Upper lobe of left lung (tissue), 6 donors: ENCODE measurements at regions not wholly inside any gene's neighbourhood (a gene's known extent, or its start where the extent isn't known, plus 50 kb on each side); places are given as distances from the start of the nearest gene placed in this dataset.
A peak's percentile ranks its signal among the peaks of the same experiment; 100 is the strongest.

Source experiments
- ATAC-seq, 2 donors: fragments of 200-7000 bp; cut with Tn5 transposase; one replicate each; pipeline ENCODE4 v1.9.1; 2022; ENCODE audit warnings: mild to moderate bottlenecking in 2 of 2, moderate library complexity in 2 of 2; ENCODE audit not compliant: low FRiP score in 2 of 2
- DNase-seq, 2 donors: peaks; one replicate each; pipeline ENCODE4 v3.0.0-alpha.2; 2019 to 2020
- H3K27ac ChIP-seq, 4 donors: fragments of 200-600 bp; sonication (generic); one replicate each; pipeline ENCODE4 v1.5.1; 2016 to 2019
- H3K27me3 ChIP-seq, 4 donors: fragments of 200-600 bp; sonication (generic); one replicate each; pipeline ENCODE4 v1.5.1; 2017 to 2019
- H3K36me3 ChIP-seq, 4 donors: fragments of 200-600 bp; sonication (generic); one replicate each; pipeline ENCODE4 v1.5.1; 2016 to 2019
- H3K4me1 ChIP-seq, 4 donors: fragments of 200-600 bp; sonication (generic); one replicate each; pipeline ENCODE4 v1.5.1; 2018 to 2019
- H3K4me3 ChIP-seq, 4 donors: fragments of 200-600 bp; sonication (generic); one replicate each; pipeline ENCODE4 v1.5.1; 2017 to 2019; ENCODE audit warnings: mild to moderate bottlenecking in 2 of 4, moderate library complexity in 1 of 4
- H3K9me3 ChIP-seq, 4 donors: fragments of 200-600 bp; sonication (generic); one replicate each; pipeline ENCODE4 v1.5.1; 2018 to 2019
- CTCF ChIP-seq, 6 experiments: fragments of 450-650 bp in 4 of 6; fragments of 200-600 bp in 2 of 6; sonication (generic) in 2 of 6; IDR thresholded peaks; one replicate each; pipeline ENCODE4 v1.5.1; 2016 to 2019; ENCODE audit warnings: antibody characterized with exemption in 6 of 6
- EP300 ChIP-seq, 4 donors: sonication (generic); formaldehyde crosslinking; IDR thresholded peaks; one replicate each; pipeline ENCODE4 v1.5.1; 2017; ENCODE audit warnings: antibody characterized with exemption in 4 of 4, control low read depth in 2 of 4
- POLR2A ChIP-seq, 4 donors: fragments of 450-650 bp; IDR thresholded peaks; one replicate each; pipeline ENCODE4 v1.5.1; 2016 to 2017; ENCODE audit warnings: antibody characterized with exemption in 4 of 4, mild to moderate bottlenecking in 2 of 4
- POLR2AphosphoS5 ChIP-seq, 2 donors: sonication (generic); formaldehyde crosslinking; IDR thresholded peaks; one replicate each; pipeline ENCODE4 v1.5.1; 2017; ENCODE audit warnings: antibody characterized with exemption in 2 of 2
- WGBS, 2 donors: methylation state at CpG; one replicate each; pipeline ENCODE4 v1.1.5; 2017 to 2018; 5-methylcytosine and 5-hydroxymethylcytosine counted together
- donor health status: DM: no; HTN: no; CAD: no; lungs with moderate emphysema.
- donor health status: DM: no; HTN: yes; CAD: no; lungs with severe emphysema.

DNA sequence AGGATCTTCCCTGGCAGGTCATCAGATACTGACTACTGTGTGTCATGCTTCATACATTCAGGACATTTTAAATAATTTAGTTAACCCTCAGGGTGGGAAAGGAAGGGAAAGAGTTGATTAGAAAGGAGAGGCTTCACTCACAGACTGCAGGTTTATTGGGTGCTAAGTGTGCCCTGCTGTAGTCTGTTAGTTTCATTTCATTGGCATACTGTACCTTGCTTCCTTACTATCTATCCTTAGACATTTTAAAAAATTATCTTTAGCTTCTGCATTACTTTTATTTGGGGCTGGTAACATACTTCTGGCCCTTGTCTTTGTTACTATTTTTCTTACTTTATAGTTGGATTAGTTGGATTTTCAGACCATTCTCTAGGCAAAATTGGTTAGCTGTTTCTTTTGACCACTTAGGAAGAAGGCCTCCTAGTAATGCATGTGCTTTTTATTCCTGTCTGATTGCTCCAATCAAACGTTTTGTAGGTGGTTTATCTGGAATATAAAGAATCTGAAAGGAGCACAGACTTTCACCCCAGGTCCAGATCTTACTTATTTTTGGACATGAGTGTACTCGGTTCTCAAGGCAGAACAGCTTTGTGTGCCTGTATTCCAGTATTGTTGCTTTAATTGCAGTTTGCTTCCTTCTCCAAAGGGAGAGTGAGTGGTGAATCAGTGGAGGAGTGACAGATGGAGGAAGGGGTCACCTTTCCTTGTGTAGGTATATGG, 82.7 kb upstream of the PRDM1 start:
- no peaks in the 10 kb centered on the region for H3K9me3 ChIP-seq
- H3K4me1 ChIP-seq: peaks cover 0 to 11% (median 0%) of the 10 kb centered on the region in 4 donors
- H3K27me3 ChIP-seq: no peaks in the 10 kb centered on the region
- no peaks in the 10 kb centered on the region for H3K36me3 ChIP-seq
- H3K4me3 ChIP-seq: no peak overlapping the region
- WGBS, 2 donors: 29 to 41% methylated on average over 2 of the region's 2 CpGs
- DNase-seq: no peak
- H3K27ac ChIP-seq: no peak overlapping the region
- TF ChIP-seq POLR2AphosphoS5 (IDR thresholded peaks at IDR 0.05) (no peak), POLR2A (IDR thresholded peaks at IDR 0.05) (no peak), CTCF (IDR thresholded peaks at IDR 0.05) (no peak), EP300 (IDR thresholded peaks at IDR 0.05) (no peak)
- no peak for ATAC-seq

- no peaks in the 10 kb centered on the region for H3K27me3 ChIP-seq
- ATAC-seq: no peak
- H3K27ac ChIP-seq: no peak overlapping the region
- DNase-seq: no peak
- 66 to 74% methylated on average over 1 of the region's 1 CpG for WGBS, 2 donors
- H3K4me3 ChIP-seq: no peak overlapping the region
- H3K9me3 ChIP-seq: no peaks in the 10 kb centered on the region
- no peaks in the 10 kb centered on the region for H3K36me3 ChIP-seq
- TF ChIP-seq POLR2AphosphoS5 (IDR thresholded peaks at IDR 0.05) (no peak), CTCF (IDR thresholded peaks at IDR 0.05) (no peak), EP300 (IDR thresholded peaks at IDR 0.05) (no peak), POLR2A (IDR thresholded peaks at IDR 0.05) (no peak)
- peaks cover 0 to 11% (median 0%) of the 10 kb centered on the region in 4 donors for H3K4me1 ChIP-seq
Measured at GRCh38 chr6:106002005-106002404, 84.1 kb upstream of the PRDM1 start.

- no peaks in the 10 kb centered on the region for H3K36me3 ChIP-seq
- H3K27ac ChIP-seq: no peak overlapping the region
- WGBS, 2 donors: 82 to 96% methylated on average over 2 of the region's 2 CpGs
- H3K27me3 ChIP-seq: no peaks in the 10 kb centered on the region
- TF ChIP-seq POLR2AphosphoS5 (IDR thresholded peaks at IDR 0.05) (no peak), EP300 (IDR thresholded peaks at IDR 0.05) (no peak), CTCF (IDR thresholded peaks at IDR 0.05) (no peak), POLR2A (IDR thresholded peaks at IDR 0.05) (no peak)
- DNase-seq: no peak
- H3K4me3 ChIP-seq: no peak overlapping the region
- ATAC-seq: no peak
- H3K4me1 ChIP-seq: peaks cover 0 to 11% (median 0%) of the 10 kb centered on the region in 4 donors
- H3K9me3 ChIP-seq: no peaks in the 10 kb centered on the region
Measured at GRCh38 chr6:106000935-106001334, 85.2 kb upstream of the PRDM1 start.

DNA sequence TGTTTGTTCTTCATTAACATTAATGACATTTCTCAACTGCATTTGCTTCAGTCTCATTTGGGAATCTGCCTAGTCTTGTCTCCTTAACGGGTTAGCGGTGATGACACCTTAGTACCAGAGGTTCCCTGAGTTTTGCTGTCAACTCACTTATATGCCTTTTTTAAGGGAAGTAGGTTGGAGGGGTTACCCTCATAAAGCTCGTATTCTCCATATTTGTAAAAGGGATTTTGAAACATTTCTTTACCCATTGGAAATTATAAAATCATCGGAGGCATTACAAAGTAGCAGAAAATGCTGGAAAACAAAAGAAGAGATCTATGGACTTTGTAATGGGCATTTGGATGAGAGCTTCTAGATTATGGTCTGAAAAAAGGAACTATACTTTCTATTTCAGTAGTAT, 88.7 kb upstream of the PRDM1 start:
- TF ChIP-seq EP300 (IDR thresholded peaks at IDR 0.05) (no peak), CTCF (IDR thresholded peaks at IDR 0.05) (no peak), POLR2AphosphoS5 (IDR thresholded peaks at IDR 0.05) (no peak), POLR2A (IDR thresholded peaks at IDR 0.05) (no peak)
- Histone ChIP-seq H3K27me3 (peaks cover 0 to 15% (median 0%) of the 10 kb centered on the region in 4 donors), H3K4me3 (no peak overlapping the region)

DNA sequence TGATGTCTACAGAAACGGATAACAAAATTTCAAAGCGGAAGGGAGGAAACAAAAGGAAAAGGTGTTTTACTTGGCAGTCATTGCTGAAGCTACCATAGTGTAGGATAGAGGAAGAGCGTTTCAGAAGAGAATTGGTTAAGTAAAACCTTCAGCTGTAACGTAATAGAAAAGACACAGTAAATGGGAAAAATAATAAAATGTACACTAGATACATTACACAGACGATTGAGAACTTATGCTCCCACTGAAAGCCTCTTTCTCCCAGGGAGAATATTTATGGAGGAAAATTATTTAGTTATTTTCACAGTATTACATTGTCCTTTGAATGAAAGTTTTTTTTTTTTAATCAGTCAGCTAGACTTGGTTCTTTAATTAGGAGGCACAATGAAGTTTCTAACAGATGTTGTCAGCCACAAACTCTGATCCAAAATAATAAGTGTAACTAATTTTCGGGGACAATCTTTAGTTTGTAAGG, 90.7 kb upstream of the PRDM1 start:
- H3K9me3 ChIP-seq: no peaks in the 10 kb centered on the region
- TF ChIP-seq CTCF (IDR thresholded peaks at IDR 0.05): no peak
- no peak for TF ChIP-seq POLR2AphosphoS5 (IDR thresholded peaks at IDR 0.05)
- TF ChIP-seq POLR2A (IDR thresholded peaks at IDR 0.05): no peak
- H3K4me3 ChIP-seq: peak overlapping the region in 3 of 4 donors; percentile 53 to 58 (median 57)
- no peak for ATAC-seq
- H3K36me3 ChIP-seq: no peaks in the 10 kb centered on the region
- DNase-seq: no peak
- peak overlapping the region; percentile 72 to 91 (median 85) for H3K27ac ChIP-seq
- H3K27me3 ChIP-seq: peaks cover 0 to 15% (median 0%) of the 10 kb centered on the region in 4 donors
- 23 to 27% methylated on average over 6 of the region's 6 CpGs for WGBS, 2 donors
- peaks cover 15 to 25% (median 19%) of the 10 kb centered on the region in 4 donors for H3K4me1 ChIP-seq

More for the DNA sequence above, 88.7 kb upstream of the PRDM1 start:
- no peak for DNase-seq
- 72 to 73% methylated on average over 4 of the region's 4 CpGs for WGBS, 2 donors
- no peaks in the 10 kb centered on the region for H3K36me3 ChIP-seq
- H3K27ac ChIP-seq: no peak overlapping the region
- H3K9me3 ChIP-seq: no peaks in the 10 kb centered on the region
- H3K4me1 ChIP-seq: peaks cover 9 to 15% (median 13%) of the 10 kb centered on the region in 4 donors
- no peak for ATAC-seq
